ENCODE measurements at regions not wholly inside any gene's neighbourhood (a gene's known extent, or its start where the extent isn't known, plus 50 kb on each side); places are given as distances from the start of the nearest gene placed in this dataset.

DNA sequence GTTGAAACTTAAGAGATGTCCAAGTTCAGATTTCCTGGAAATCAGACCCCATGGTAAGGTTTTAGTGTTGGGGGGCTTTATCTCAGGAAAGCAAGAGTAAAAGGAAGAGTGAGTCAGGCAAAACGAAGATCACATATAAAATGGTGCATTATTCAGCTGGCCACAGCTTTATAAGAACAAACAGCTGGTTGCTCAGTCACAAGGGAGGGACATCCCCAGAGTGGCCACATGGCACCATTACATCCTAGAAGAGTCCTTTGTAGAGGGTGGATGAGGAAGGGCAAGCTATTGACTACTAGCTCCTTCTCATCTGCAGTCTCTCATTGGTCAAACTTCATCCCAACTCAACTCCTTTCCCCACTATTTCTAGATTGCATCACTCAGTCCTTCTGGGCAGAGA, 68.3 kb upstream of the COL8A1 start:
- TF ChIP-seq, protein P1, sequence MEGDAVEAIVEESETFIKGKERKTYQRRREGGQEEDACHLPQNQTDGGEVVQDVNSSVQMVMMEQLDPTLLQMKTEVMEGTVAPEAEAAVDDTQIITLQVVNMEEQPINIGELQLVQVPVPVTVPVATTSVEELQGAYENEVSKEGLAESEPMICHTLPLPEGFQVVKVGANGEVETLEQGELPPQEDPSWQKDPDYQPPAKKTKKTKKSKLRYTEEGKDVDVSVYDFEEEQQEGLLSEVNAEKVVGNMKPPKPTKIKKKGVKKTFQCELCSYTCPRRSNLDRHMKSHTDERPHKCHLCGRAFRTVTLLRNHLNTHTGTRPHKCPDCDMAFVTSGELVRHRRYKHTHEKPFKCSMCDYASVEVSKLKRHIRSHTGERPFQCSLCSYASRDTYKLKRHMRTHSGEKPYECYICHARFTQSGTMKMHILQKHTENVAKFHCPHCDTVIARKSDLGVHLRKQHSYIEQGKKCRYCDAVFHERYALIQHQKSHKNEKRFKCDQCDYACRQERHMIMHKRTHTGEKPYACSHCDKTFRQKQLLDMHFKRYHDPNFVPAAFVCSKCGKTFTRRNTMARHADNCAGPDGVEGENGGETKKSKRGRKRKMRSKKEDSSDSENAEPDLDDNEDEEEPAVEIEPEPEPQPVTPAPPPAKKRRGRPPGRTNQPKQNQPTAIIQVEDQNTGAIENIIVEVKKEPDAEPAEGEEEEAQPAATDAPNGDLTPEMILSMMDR (IDR thresholded peaks at IDR 0.05; ENCODE audit: low read length): no peak
- no peak for TF ChIP-seq EZH2 (optimal IDR thresholded peaks at IDR 0.05; ENCODE audit: low read depth, low read length)
